ENCODE measurements at regions not wholly inside any gene's neighbourhood (a gene's known extent, or its start where the extent isn't known, plus 50 kb on each side); places are given as distances from the start of the nearest gene placed in this dataset.

- TF ChIP-seq FOXP2 (optimal IDR thresholded peaks at IDR 0.05; ENCODE audit: borderline replicate concordance, extremely low read depth, extremely low read length, insufficient read depth): no peak
- no peak for TF ChIP-seq TAF1 (IDR thresholded peaks at IDR 0.05; ENCODE audit: borderline replicate concordance, insufficient read depth, low read length)
- TF ChIP-seq POLR2AphosphoS5 (IDR thresholded peaks at IDR 0.05; ENCODE audit: low read depth, low read length): no peak
- no peak for TF ChIP-seq REST (IDR thresholded peaks at IDR 0.05; ENCODE audit: insufficient read depth in 1 of 2, low read depth in 2 of 2, low read length in 2 of 2)
- TF ChIP-seq SIN3A (IDR thresholded peaks at IDR 0.05; ENCODE audit: borderline replicate concordance, insufficient read depth, low read length): no peak
Observed at GRCh38 chr13:85527316-85527715, 271.9 kb downstream of the SLITRK6 start.

- TF ChIP-seq SIN3A (IDR thresholded peaks at IDR 0.05; ENCODE audit: borderline replicate concordance, insufficient read depth, low read length): no peak
- TF ChIP-seq TAF1 (IDR thresholded peaks at IDR 0.05; ENCODE audit: borderline replicate concordance, insufficient read depth, low read length): no peak
- no peak for TF ChIP-seq FOXP2 (optimal IDR thresholded peaks at IDR 0.05; ENCODE audit: borderline replicate concordance, extremely low read depth, extremely low read length, insufficient read depth)
- TF ChIP-seq REST (IDR thresholded peaks at IDR 0.05; ENCODE audit: insufficient read depth in 1 of 2, low read depth in 2 of 2, low read length in 2 of 2): no peak
- TF ChIP-seq POLR2AphosphoS5 (IDR thresholded peaks at IDR 0.05; ENCODE audit: low read depth, low read length): no peak
Observed at GRCh38 chr13:85525411-85525810, 273.8 kb downstream of the SLITRK6 start.

GRCh38 chr13:85521657-85522056 lies 277.6 kb downstream of the SLITRK6 start:
- TF ChIP-seq FOXP2 (optimal IDR thresholded peaks at IDR 0.05; ENCODE audit: borderline replicate concordance, extremely low read depth, extremely low read length, insufficient read depth): no peak
- no peak for TF ChIP-seq SIN3A (IDR thresholded peaks at IDR 0.05; ENCODE audit: borderline replicate concordance, insufficient read depth, low read length)
- no peak for TF ChIP-seq TAF1 (IDR thresholded peaks at IDR 0.05; ENCODE audit: borderline replicate concordance, insufficient read depth, low read length)
- no peak for TF ChIP-seq REST (IDR thresholded peaks at IDR 0.05; ENCODE audit: insufficient read depth in 1 of 2, low read depth in 2 of 2, low read length in 2 of 2)
- no peak for TF ChIP-seq POLR2AphosphoS5 (IDR thresholded peaks at IDR 0.05; ENCODE audit: low read depth, low read length)

- TF ChIP-seq POLR2AphosphoS5 (IDR thresholded peaks at IDR 0.05; ENCODE audit: low read depth, low read length): no peak
- no peak for TF ChIP-seq TAF1 (IDR thresholded peaks at IDR 0.05; ENCODE audit: borderline replicate concordance, insufficient read depth, low read length)
- TF ChIP-seq SIN3A (IDR thresholded peaks at IDR 0.05; ENCODE audit: borderline replicate concordance, insufficient read depth, low read length): no peak
- no peak for TF ChIP-seq FOXP2 (optimal IDR thresholded peaks at IDR 0.05; ENCODE audit: borderline replicate concordance, extremely low read depth, extremely low read length, insufficient read depth)
- TF ChIP-seq REST (IDR thresholded peaks at IDR 0.05; ENCODE audit: insufficient read depth in 1 of 2, low read depth in 2 of 2, low read length in 2 of 2): no peak
Observed at GRCh38 chr13:85520445-85520844, 278.8 kb downstream of the SLITRK6 start.

- TF ChIP-seq REST (IDR thresholded peaks at IDR 0.05; ENCODE audit: insufficient read depth in 1 of 2, low read depth in 2 of 2, low read length in 2 of 2): no peak
- no peak for TF ChIP-seq SIN3A (IDR thresholded peaks at IDR 0.05; ENCODE audit: borderline replicate concordance, insufficient read depth, low read length)
- no peak for TF ChIP-seq TAF1 (IDR thresholded peaks at IDR 0.05; ENCODE audit: borderline replicate concordance, insufficient read depth, low read length)
- no peak for TF ChIP-seq FOXP2 (optimal IDR thresholded peaks at IDR 0.05; ENCODE audit: borderline replicate concordance, extremely low read depth, extremely low read length, insufficient read depth)
- TF ChIP-seq POLR2AphosphoS5 (IDR thresholded peaks at IDR 0.05; ENCODE audit: low read depth, low read length): no peak
Observed at GRCh38 chr13:85519363-85519762, 279.9 kb downstream of the SLITRK6 start.
